GM12891 (cell line): ENCODE measurements at regions not wholly inside any gene's neighbourhood (a gene's known extent, or its start where the extent isn't known, plus 50 kb on each side); places are given as distances from the start of the nearest gene placed in this dataset.

Source experiments
- DNase-seq: peaks from one replicate; pipeline ENCODE4 v3.0.0; 2011; ENCODE audit warnings: low spot score; ENCODE audit not compliant: insufficient read length
- FAIRE-seq: peaks from 2 replicates; lab custom pipeline; 2011; peaks lifted over from hg19 to GRCh38; lab: Jason Lieb, UNC
- PAX5 ChIP-seq: IDR thresholded peaks from 2 replicates; pipeline ENCODE4 v1.6.1; 2011; ENCODE audit warnings: low read length, moderate library complexity, mild to moderate bottlenecking; ENCODE audit not compliant: insufficient read depth, severe bottlenecking
- POLR2A ChIP-seq: IDR thresholded peaks from 2 replicates; pipeline ENCODE4 v1.6.1; 2011; ENCODE audit warnings: low read depth, low read length, control low read depth
- POLR2AphosphoS5 ChIP-seq: IDR thresholded peaks from 2 replicates; pipeline ENCODE4 v1.6.1; 2011; ENCODE audit warnings: low read depth, low read length, control low read depth
- POU2F2 ChIP-seq: IDR thresholded peaks from 2 replicates; pipeline ENCODE4 v1.6.1; 2011; ENCODE audit warnings: low read depth, mild to moderate bottlenecking, control low read depth, low read length, moderate library complexity
- SPI1 ChIP-seq: IDR thresholded peaks from 2 replicates; pipeline ENCODE4 v1.6.1; 2011; ENCODE audit warnings: low read depth, low read length, control low read depth
- TAF1 ChIP-seq: IDR thresholded peaks from 2 replicates; pipeline ENCODE4 v1.6.1; 2011; ENCODE audit warnings: low read depth, low read length, control low read depth

- TF ChIP-seq POLR2A (no peak), TAF1 (no peak), POLR2AphosphoS5 (no peak), PAX5 (no peak), POU2F2 (no peak), SPI1 (no peak)
- DNase-seq: no peak
- FAIRE-seq: no peak
These were observed 1121.5 kb downstream of the BRINP3 start for GRCh38 chr1:189356206-189356605.

GRCh38 chr1:189357317-189357716 lies 1120.3 kb downstream of the BRINP3 start:
- no peak for TF ChIP-seq SPI1
- no peak for TF ChIP-seq POLR2A
- no peak for TF ChIP-seq POLR2AphosphoS5
- no peak for TF ChIP-seq POU2F2
- TF ChIP-seq PAX5: no peak
- no peak for TF ChIP-seq TAF1
- DNase-seq (no peak), FAIRE-seq (no peak)

GRCh38 chr1:189369612-189370011 lies 1108.1 kb downstream of the BRINP3 start:
- FAIRE-seq: no peak
- TF ChIP-seq POLR2A: no peak
- no peak for TF ChIP-seq PAX5
- TF ChIP-seq SPI1: no peak
- TF ChIP-seq POU2F2: no peak
- no peak for TF ChIP-seq TAF1
- TF ChIP-seq POLR2AphosphoS5: no peak
- DNase-seq: no peak

- DNase-seq (no peak), FAIRE-seq (no peak)
- TF ChIP-seq SPI1: no peak
- no peak for TF ChIP-seq TAF1
- no peak for TF ChIP-seq POLR2AphosphoS5
- no peak for TF ChIP-seq POLR2A
These were observed 1102.8 kb downstream of the BRINP3 start for GRCh38 chr1:189374816-189375215.

GRCh38 chr1:189405419-189405818 lies 1072.2 kb downstream of the BRINP3 start:
- no peak for FAIRE-seq
- TF ChIP-seq TAF1: no peak
- no peak for TF ChIP-seq SPI1
- no peak for TF ChIP-seq PAX5
- no peak for DNase-seq

GRCh38 chr1:189409774-189410173 lies 1067.9 kb downstream of the BRINP3 start:
- no peak for FAIRE-seq
- DNase-seq: no peak

GRCh38 chr1:189424746-189425331 lies 1052.8 kb downstream of the BRINP3 start:
- FAIRE-seq: no peak

More at GRCh38 chr1:189409774-189410173, 1067.9 kb downstream of the BRINP3 start:
- TF ChIP-seq SPI1 (no peak), POU2F2 (no peak), PAX5 (no peak), POLR2A (no peak), TAF1 (no peak), POLR2AphosphoS5 (no peak)

GRCh38 chr1:189429610-189430009 lies 1048.1 kb downstream of the BRINP3 start:
- FAIRE-seq (no peak), DNase-seq (peak; percentile 1)
- no peak for TF ChIP-seq POLR2AphosphoS5
- no peak for TF ChIP-seq PAX5
- TF ChIP-seq TAF1: no peak

More at GRCh38 chr1:189424746-189425331, 1052.8 kb downstream of the BRINP3 start:
- no peak for DNase-seq
- TF ChIP-seq POLR2AphosphoS5: no peak
- no peak for TF ChIP-seq PAX5
- TF ChIP-seq POLR2A: no peak
- no peak for TF ChIP-seq SPI1
- TF ChIP-seq POU2F2: no peak

GRCh38 chr1:189431447-189431846 lies 1046.2 kb downstream of the BRINP3 start:
- DNase-seq (no peak), FAIRE-seq (no peak)
- TF ChIP-seq POLR2A (no peak), POLR2AphosphoS5 (no peak), TAF1 (no peak), POU2F2 (no peak), SPI1 (no peak), PAX5 (no peak)

GRCh38 chr1:189432753-189433152 lies 1044.9 kb downstream of the BRINP3 start:
- TF ChIP-seq SPI1: no peak
- no peak for TF ChIP-seq PAX5
- TF ChIP-seq POLR2AphosphoS5: no peak
- TF ChIP-seq POLR2A: no peak
- no peak for TF ChIP-seq TAF1
- TF ChIP-seq POU2F2: no peak
- no peak for DNase-seq
- no peak for FAIRE-seq
